Loucy (cell line): ENCODE measurements at regions not wholly inside any gene's neighbourhood (a gene's known extent, or its start where the extent isn't known, plus 50 kb on each side); places are given as distances from the start of the nearest gene placed in this dataset.

ENCODE experiments used
- H2AFZ ChIP-seq: fragments of 200-600 bp; sonication (generic); 2 replicates; pipeline ENCODE4 v1.6.0; 2016; ENCODE audit warnings: antibody characterized with exemption, mild to moderate bottlenecking, low read length, moderate library complexity
- H3F3A ChIP-seq: fragments of 200-600 bp; 2 replicates; pipeline ENCODE4 v1.6.0; 2016; ENCODE audit warnings: antibody characterized with exemption, low read depth, mild to moderate bottlenecking
- H3K27me3 ChIP-seq: fragments of 200-600 bp; sonication (generic); 2 replicates; pipeline ENCODE4 v1.6.1; 2014; ENCODE audit warnings: low read length, mild to moderate bottlenecking; ENCODE audit not compliant: insufficient read depth, poor library complexity, severe bottlenecking
- H3K36me3 ChIP-seq: fragments of 200-600 bp; sonication (generic); 2 replicates; pipeline ENCODE4 v1.6.1; 2016; ENCODE audit warnings: low read length; ENCODE audit not compliant: insufficient read depth
- H3K4me1 ChIP-seq: fragments of 200-600 bp; sonication (generic); 2 replicates; pipeline ENCODE4 v1.5.1; 2014; ENCODE audit warnings: low read length, mild to moderate bottlenecking; ENCODE audit not compliant: insufficient read depth, poor library complexity, severe bottlenecking
- H3K4me2 ChIP-seq: fragments of 200-600 bp; sonication (generic); 2 replicates; pipeline ENCODE4 v1.6.0; 2014; ENCODE audit warnings: antibody characterized with exemption, low read length, low read depth, mild to moderate bottlenecking; ENCODE audit not compliant: poor library complexity, severe bottlenecking
- H3K4me3 ChIP-seq: fragments of 200-600 bp; sonication (generic); 2 replicates; pipeline ENCODE4 v1.5.1; 2014; ENCODE audit warnings: low read length, mild to moderate bottlenecking, mixed read lengths; ENCODE audit not compliant: poor library complexity, severe bottlenecking
- H3K79me2 ChIP-seq: fragments of 200-600 bp; sonication (generic); 2 replicates; pipeline ENCODE4 v1.6.1; 2014; ENCODE audit warnings: low read length; ENCODE audit not compliant: insufficient read depth
- H3K9ac ChIP-seq: fragments of 200-600 bp; sonication (generic); 2 replicates; pipeline ENCODE4 v1.6.0; 2014; ENCODE audit warnings: mild to moderate bottlenecking, low read depth, low read length, moderate library complexity; ENCODE audit not compliant: poor library complexity, severe bottlenecking
- H3K9me2 ChIP-seq: fragments of 200-600 bp; sonication (generic); replicated peaks from 2 replicates; pipeline ENCODE4 v1.6.1; 2016; ENCODE audit warnings: low read depth, low read length, mixed read lengths
- H3K9me3 ChIP-seq: fragments of 200-600 bp; sonication (generic); 2 replicates; pipeline ENCODE4 v1.6.1; 2014; ENCODE audit warnings: mild to moderate bottlenecking, antibody characterized with exemption, low read length, low read depth; ENCODE audit not compliant: insufficient read depth
- H4K20me1 ChIP-seq: fragments of 200-600 bp; sonication (generic); 2 replicates; pipeline ENCODE4 v1.6.0; 2014; ENCODE audit warnings: antibody characterized with exemption, low read length, mild to moderate bottlenecking; ENCODE audit not compliant: insufficient read depth, poor library complexity, severe bottlenecking
- EZH2phosphoT487 ChIP-seq: fragments of 200-600 bp; IDR thresholded peaks from 2 replicates; pipeline ENCODE4 v1.6.1; 2018; ENCODE audit warnings: antibody characterized with exemption, mild to moderate bottlenecking, moderate library complexity, borderline replicate concordance
- TF ChIP-seq, protein P1 (sequence below): fragments of 200-600 bp; sonication (generic); conservative IDR thresholded peaks from 2 replicates; pipeline ENCODE4 v1.5.1; 2014; ENCODE audit warnings: mild to moderate bottlenecking, antibody characterized with exemption, low read length

DNA sequence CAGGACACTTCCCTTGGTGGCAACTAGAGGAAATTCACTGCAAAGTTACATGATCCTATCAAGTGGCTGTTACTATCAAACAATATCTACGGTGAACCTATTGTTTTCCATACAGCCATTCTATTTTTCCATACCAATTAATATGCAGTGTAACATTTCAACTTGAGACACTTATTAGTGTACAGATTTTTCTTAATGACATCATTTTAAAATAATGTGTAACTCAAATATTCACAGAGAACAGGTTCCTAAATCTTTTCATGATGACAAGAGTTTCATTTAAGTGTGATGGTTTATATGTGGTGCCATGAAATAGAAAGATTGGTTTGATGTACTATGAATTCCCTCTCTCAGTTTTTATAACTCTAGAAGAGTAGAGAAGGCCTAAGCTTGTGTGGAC is 291.2 kb upstream of the SOX5 start:
- Histone ChIP-seq H3K4me3 (no peak overlapping the region), H3K9me2 (no peaks in the 10 kb centered on the region), H3K4me1 (peaks cover 11% of the 10 kb centered on the region), H4K20me1 (no peaks in the 10 kb centered on the region), H3K4me2 (no peak overlapping the region), H3K27me3 (no peaks in the 10 kb centered on the region), H3K36me3 (no peaks in the 10 kb centered on the region), H3K9ac (no peak overlapping the region), H3K79me2 (no peaks in the 10 kb centered on the region), H2AFZ (no peak overlapping the region), H3F3A (no peaks in the 10 kb centered on the region), H3K9me3 (no peaks in the 10 kb centered on the region)
- TF ChIP-seq, protein P1, sequence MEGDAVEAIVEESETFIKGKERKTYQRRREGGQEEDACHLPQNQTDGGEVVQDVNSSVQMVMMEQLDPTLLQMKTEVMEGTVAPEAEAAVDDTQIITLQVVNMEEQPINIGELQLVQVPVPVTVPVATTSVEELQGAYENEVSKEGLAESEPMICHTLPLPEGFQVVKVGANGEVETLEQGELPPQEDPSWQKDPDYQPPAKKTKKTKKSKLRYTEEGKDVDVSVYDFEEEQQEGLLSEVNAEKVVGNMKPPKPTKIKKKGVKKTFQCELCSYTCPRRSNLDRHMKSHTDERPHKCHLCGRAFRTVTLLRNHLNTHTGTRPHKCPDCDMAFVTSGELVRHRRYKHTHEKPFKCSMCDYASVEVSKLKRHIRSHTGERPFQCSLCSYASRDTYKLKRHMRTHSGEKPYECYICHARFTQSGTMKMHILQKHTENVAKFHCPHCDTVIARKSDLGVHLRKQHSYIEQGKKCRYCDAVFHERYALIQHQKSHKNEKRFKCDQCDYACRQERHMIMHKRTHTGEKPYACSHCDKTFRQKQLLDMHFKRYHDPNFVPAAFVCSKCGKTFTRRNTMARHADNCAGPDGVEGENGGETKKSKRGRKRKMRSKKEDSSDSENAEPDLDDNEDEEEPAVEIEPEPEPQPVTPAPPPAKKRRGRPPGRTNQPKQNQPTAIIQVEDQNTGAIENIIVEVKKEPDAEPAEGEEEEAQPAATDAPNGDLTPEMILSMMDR: no peak
- TF ChIP-seq EZH2phosphoT487: no peak

DNA sequence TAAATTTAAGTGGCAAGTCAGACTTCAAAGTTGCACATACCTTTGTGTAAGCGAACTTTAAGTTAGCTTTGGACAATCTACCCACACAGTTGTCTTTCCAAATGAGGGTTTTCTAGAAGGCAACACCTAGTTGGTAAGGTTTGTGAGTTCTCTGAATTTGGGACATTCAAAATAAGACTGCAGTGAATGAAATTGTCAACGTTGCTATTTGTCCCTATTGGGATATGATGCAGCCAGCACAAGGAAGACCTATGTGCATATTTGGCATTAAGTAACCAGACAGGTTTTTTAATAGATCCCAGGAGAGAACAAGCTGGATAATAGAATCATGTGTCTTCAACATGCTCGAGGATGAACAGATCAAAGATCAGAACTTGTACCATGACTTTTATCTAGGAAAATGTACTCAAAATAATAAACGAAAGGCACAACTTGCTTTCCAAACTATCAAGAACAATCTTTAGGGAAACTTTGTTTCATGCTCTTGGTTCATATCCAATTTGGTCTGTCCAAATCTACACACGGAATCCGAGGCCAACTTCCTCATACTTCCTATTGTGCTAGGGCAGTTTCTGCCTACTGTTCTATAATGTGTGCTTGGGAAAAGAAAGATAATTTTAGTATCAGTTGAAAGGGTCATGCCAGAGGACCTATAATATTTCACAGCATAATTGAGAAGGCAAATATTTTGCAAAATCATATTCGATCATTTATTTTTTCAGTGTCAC is 284.2 kb upstream of the SOX5 start:
- no peaks in the 10 kb centered on the region for H3K9me2 ChIP-seq
- no peaks in the 10 kb centered on the region for H3F3A ChIP-seq
- H3K4me3 ChIP-seq: no peak overlapping the region
- H3K36me3 ChIP-seq: no peaks in the 10 kb centered on the region
- H3K9ac ChIP-seq: no peak overlapping the region
- H4K20me1 ChIP-seq: no peaks in the 10 kb centered on the region
- H3K4me2 ChIP-seq: no peak overlapping the region
- H3K79me2 ChIP-seq: no peaks in the 10 kb centered on the region
- H2AFZ ChIP-seq: no peak overlapping the region
- no peaks in the 10 kb centered on the region for H3K9me3 ChIP-seq
- no peaks in the 10 kb centered on the region for H3K27me3 ChIP-seq
- TF ChIP-seq EZH2phosphoT487: no peak
- TF ChIP-seq, protein P1: no peak
- H3K4me1 ChIP-seq: no peaks in the 10 kb centered on the region

DNA sequence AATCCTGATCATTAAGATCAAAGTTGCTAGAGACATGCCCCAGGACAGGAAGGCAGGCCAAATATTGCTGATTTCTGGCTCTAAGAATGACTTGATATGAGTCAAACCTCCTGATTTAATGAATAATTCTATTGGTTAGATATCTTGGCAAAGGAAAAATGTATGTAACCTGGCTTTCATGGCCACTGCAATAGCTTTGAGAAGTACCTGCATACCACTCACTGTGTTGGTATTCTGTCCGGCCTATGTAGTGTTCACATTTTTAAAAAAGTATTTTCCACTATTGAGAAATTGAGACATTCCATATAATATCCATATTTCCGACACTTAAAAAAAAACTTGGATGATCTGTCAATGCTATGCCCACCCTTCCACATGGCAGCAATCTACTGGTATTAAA is 283.1 kb upstream of the SOX5 start:
- Histone ChIP-seq H3K36me3 (no peaks in the 10 kb centered on the region), H3K4me1 (peaks cover 6% of the 10 kb centered on the region), H3K9me2 (no peaks in the 10 kb centered on the region), H4K20me1 (no peaks in the 10 kb centered on the region), H3K27me3 (no peaks in the 10 kb centered on the region), H3K9ac (no peak overlapping the region), H3K4me2 (no peak overlapping the region), H3K9me3 (no peaks in the 10 kb centered on the region), H3K79me2 (no peaks in the 10 kb centered on the region), H3F3A (no peaks in the 10 kb centered on the region), H2AFZ (no peak overlapping the region), H3K4me3 (no peak overlapping the region)
- TF ChIP-seq, protein P1: no peak
- TF ChIP-seq EZH2phosphoT487: no peak
